ENCODE measurements at regions not wholly inside any gene's neighbourhood (a gene's known extent, or its start where the extent isn't known, plus 50 kb on each side); places are given as distances from the start of the nearest gene placed in this dataset.

GRCh38 chr4:108370291-108371141, 201.8 kb upstream of the LEF1 start:
- TF ChIP-seq, protein P1, sequence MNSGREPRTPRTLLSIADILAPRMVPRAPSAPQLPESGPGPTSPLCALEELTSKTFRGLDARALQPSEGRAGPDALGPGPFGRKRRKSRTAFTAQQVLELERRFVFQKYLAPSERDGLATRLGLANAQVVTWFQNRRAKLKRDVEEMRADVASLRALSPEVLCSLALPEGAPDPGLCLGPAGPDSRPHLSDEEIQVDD (CRISPR knock-in tag; IDR thresholded peaks at IDR 0.05; ENCODE audit: borderline replicate concordance), result no peak
- TF ChIP-seq TMF1 (CRISPR knock-in tag; IDR thresholded peaks at IDR 0.05; ENCODE audit: low read depth), result no peak
- TF ChIP-seq CREM (IDR thresholded peaks at IDR 0.05), result no peak
- no peak for TF ChIP-seq CREM (CRISPR knock-in tag; IDR thresholded peaks at IDR 0.05)
- TF ChIP-seq, protein P2, sequence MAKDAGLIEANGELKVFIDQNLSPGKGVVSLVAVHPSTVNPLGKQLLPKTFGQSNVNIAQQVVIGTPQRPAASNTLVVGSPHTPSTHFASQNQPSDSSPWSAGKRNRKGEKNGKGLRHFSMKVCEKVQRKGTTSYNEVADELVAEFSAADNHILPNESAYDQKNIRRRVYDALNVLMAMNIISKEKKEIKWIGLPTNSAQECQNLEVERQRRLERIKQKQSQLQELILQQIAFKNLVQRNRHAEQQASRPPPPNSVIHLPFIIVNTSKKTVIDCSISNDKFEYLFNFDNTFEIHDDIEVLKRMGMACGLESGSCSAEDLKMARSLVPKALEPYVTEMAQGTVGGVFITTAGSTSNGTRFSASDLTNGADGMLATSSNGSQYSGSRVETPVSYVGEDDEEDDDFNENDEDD (CRISPR knock-in tag; IDR thresholded peaks at IDR 0.05; ENCODE audit: borderline replicate concordance), result no peak
- no peak for TF ChIP-seq ZNF329 (CRISPR knock-in tag; IDR thresholded peaks at IDR 0.05; ENCODE audit: low read depth)
- TF ChIP-seq SPEN (CRISPR knock-in tag; IDR thresholded peaks at IDR 0.05; ENCODE audit: low read depth), result no peak
- no peak for TF ChIP-seq CREB1 (IDR thresholded peaks at IDR 0.05)
- TF ChIP-seq CREB1 (CRISPR knock-in tag; IDR thresholded peaks at IDR 0.05), result no peak
- TF ChIP-seq ZNF124 (CRISPR knock-in tag; IDR thresholded peaks at IDR 0.05), result no peak
- ChIA-PET POLR2A (no interaction called here), CTCF (ENCODE audit: low intra/inter-chr PET ratio, low total read pairs) (no interaction called here)
- Histone ChIP-seq H3K9me3 (ENCODE audit: low read length) (no peaks in the 10 kb centered on the region), H3K9ac (ENCODE audit: insufficient read depth, low read depth, low read length) (no peak overlapping the region), H3K36me3 (replicated peaks in 1 of 2; ENCODE audit: control insufficient read depth in 1 of 2, insufficient read depth in 2 of 2, low read length in 2 of 2) (no peaks in the 10 kb centered on the region), H3K79me2 (ENCODE audit: insufficient read depth, low read length) (no peaks in the 10 kb centered on the region), H3K4me1 (ENCODE audit: insufficient read depth, low read length) (no peaks in the 10 kb centered on the region), H3K4me2 (ENCODE audit: low read depth, low read length) (no peak overlapping the region), H3K27me3 (ENCODE audit: control insufficient read depth in 1 of 2, insufficient read depth in 2 of 2, low read length in 2 of 2) (peaks cover 2 to 15% of the 10 kb centered on the region in 2 experiments; a peak in 2 of 5 replicates), H4K20me1 (ENCODE audit: insufficient read depth, low read length) (no peaks in the 10 kb centered on the region), H3K27ac (ENCODE audit: extremely low read length, insufficient read depth, low read length) (no peak overlapping the region), H3K4me3 (replicated peaks in 1 of 3; ENCODE audit: insufficient read depth in 1 of 3, low read depth in 2 of 3, low read length in 3 of 3) (no peak overlapping the region), H2AFZ (ENCODE audit: low read length) (no peak overlapping the region)
- intact Hi-C loops (cut with micrococcal nuclease; ENCODE audit: unreplicated experiment), result no loop called here
- no TSS peak for BruUV-seq (replicated peaks)
- 21% methylated on average over 20 of the region's 21 CpGs for WGBS (ENCODE audit: low lambda C conversion rate)
- DNase-seq (ENCODE audit: low spot score) (no peak), FAIRE-seq (no peak), ATAC-seq (no peak)
- in situ Hi-C loops (cut with HindIII; ENCODE audit: extremely low pct_ligation_motif_present, low pct_unique_long_range_greater_than_20kb), result no loop called here
